Adrenal gland (tissue), 5 donors: ENCODE measurements at regions not wholly inside any gene's neighbourhood (a gene's known extent, or its start where the extent isn't known, plus 50 kb on each side); places are given as distances from the start of the nearest gene placed in this dataset.

Experiments used
- CTCF ChIP-seq, 6 experiments: fragments of 450-650 bp in 4 of 6; fragments of 200-600 bp in 2 of 6; sonication (generic) in 1 of 6; IDR thresholded peaks; 1 replicate in 5 of 6; 2 replicates in 1 of 6; pipeline versions ENCODE4 v1.5.1 to v1.8.0; 2016 to 2021; ENCODE audit warnings: antibody characterized with exemption in 6 of 6, mild to moderate bottlenecking in 2 of 6, moderate library complexity in 1 of 6
- POLR2A ChIP-seq, 2 donors: fragments of 450-650 bp; IDR thresholded peaks; one replicate each; pipeline ENCODE4 v1.6.1; 2017; ENCODE audit warnings: antibody characterized with exemption in 2 of 2, mild to moderate bottlenecking in 2 of 2, moderate library complexity in 1 of 2
- donor health status: DM: no; HTN: no; CAD: no.

- TF ChIP-seq POLR2A (IDR thresholded peaks at IDR 0.05) = no peak
- no peak for TF ChIP-seq CTCF (IDR thresholded peaks at IDR 0.05)
Observed at GRCh38 chr6:14350210-14350609, 232.6 kb downstream of the CD83 start.
